ENCODE measurements at regions not wholly inside any gene's neighbourhood (a gene's known extent, or its start where the extent isn't known, plus 50 kb on each side); places are given as distances from the start of the nearest gene placed in this dataset.

DNA sequence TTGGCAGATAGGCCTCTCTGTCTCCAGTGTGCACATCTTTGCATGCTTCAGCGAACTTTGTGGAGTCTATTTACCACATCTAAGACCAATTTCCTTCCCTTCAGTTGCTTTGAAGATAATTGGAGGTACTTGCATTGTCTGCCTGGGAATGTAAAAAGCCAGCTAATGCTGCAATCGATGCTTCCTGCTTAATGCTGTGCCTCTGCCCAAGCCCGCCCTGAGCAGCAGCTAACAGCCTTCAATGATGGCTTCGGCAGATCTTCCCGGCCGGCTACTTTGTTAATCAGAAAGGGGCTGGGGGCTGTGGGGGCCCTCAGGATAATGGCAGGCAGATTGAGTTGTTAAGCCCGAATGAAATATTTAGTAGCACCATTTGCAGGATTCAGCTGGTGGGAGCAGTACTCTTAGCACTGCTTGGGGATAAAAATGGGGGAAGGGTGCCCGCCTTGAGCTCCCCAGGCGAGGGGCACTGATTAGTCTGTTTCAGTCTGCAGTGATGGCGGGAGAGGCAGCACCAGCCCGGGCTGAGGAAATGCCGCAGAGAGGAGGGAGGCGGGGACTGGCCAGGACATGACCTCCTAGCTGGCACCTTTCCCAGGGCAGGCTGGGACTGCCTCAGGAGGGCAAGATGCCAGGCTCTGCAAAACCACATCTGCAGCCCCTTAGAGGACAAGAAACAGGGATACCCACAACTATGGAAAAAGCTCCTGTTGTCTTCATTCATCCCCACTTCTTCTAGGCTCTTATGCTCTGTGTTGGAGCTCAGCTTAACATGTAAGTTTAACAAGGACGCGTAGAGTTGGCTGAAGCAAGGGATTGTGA lies 460.0 kb downstream of the BUD13 start:
- TF ChIP-seq, protein P1, sequence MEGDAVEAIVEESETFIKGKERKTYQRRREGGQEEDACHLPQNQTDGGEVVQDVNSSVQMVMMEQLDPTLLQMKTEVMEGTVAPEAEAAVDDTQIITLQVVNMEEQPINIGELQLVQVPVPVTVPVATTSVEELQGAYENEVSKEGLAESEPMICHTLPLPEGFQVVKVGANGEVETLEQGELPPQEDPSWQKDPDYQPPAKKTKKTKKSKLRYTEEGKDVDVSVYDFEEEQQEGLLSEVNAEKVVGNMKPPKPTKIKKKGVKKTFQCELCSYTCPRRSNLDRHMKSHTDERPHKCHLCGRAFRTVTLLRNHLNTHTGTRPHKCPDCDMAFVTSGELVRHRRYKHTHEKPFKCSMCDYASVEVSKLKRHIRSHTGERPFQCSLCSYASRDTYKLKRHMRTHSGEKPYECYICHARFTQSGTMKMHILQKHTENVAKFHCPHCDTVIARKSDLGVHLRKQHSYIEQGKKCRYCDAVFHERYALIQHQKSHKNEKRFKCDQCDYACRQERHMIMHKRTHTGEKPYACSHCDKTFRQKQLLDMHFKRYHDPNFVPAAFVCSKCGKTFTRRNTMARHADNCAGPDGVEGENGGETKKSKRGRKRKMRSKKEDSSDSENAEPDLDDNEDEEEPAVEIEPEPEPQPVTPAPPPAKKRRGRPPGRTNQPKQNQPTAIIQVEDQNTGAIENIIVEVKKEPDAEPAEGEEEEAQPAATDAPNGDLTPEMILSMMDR (IDR thresholded peaks at IDR 0.05; ENCODE audit: low read depth, low read length), result no peak
- no peak overlapping the region for H3K4me3 ChIP-seq (ENCODE audit: low read depth, low read length)

DNA sequence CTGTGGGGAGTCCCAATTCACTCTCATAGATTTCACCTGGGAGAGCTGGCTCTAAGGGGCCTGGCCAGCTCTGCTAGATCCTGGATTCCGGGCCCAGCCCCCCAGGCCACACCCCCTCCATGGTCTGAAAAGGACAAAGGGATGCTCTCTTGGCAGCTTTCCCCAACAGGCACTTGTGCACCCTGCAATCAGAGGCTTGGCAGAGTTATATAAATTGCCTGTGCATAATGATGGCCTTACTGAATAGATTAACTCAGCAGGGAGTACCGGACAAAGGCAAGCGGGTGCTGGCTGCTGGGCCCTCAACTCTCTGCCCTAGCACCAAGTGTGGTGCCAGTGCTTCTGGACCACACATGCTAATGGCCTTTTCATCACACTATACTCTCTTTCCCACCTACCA lies 461.6 kb downstream of the BUD13 start:
- H3K4me3 ChIP-seq (ENCODE audit: low read depth, low read length), result no peak overlapping the region
- TF ChIP-seq, protein P1 (IDR thresholded peaks at IDR 0.05; ENCODE audit: low read depth, low read length), result no peak

DNA sequence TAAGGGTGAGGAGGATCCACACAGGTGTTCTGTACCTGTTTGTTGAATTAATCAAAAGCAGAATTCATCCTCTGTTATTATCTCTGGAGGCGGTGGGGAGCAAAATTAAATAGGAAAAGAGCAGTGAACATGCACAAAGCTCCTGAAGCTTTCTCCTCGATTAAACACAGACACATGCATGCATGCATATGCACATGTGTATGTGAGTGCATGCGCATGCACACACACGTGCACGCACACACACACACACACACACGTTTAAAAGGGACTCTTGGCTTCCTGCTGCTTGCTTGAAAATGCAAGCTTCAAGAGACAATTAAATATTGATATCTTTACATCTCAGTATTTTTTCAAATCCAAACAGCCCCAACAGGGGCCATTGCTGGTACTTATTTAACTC lies 462.1 kb downstream of the BUD13 start:
- TF ChIP-seq, protein P1 (IDR thresholded peaks at IDR 0.05; ENCODE audit: low read depth, low read length), result no peak
- H3K4me3 ChIP-seq (ENCODE audit: low read depth, low read length), result no peak overlapping the region

DNA sequence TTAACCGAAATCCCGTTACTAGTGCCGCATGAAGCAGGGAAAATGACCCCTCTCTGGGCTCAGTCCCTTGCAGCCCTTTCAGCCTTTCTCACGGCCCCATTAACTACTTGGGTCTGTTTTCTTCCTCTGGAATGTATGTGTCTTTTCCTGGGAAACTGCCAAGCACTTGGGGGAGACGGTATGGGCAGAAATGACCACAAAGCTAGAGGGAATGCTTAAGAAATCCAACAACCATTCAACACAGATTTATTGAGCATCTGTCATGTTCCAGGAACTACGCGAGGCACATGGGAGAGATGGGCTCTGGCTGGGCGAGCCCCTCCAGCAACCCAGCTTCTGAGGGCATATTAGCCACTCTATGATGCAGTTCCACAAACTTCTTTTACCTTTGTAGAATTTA lies 462.6 kb downstream of the BUD13 start:
- TF ChIP-seq, protein P1 (IDR thresholded peaks at IDR 0.05; ENCODE audit: low read depth, low read length), result no peak
- H3K4me3 ChIP-seq (ENCODE audit: low read depth, low read length), result no peak overlapping the region

DNA sequence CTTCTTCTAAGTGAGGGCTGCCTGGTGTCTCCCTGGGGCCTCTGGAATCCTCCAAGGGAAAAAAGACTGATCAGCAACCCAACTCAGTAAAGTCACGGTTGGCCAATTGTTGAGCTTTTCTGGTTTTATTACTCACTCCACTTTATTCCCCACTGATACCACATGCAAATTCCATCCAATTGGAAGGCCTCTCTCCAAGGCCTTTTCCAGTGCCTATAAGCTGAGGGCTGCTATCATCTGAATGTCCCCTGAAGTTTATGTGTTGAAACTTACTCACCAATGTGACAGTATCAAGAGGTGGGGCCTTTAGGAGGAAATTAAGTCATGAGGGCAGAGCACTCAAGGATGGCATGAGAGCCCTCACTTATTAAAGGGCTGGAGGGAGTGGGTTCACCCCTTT lies 463.3 kb downstream of the BUD13 start:
- TF ChIP-seq, protein P1 (IDR thresholded peaks at IDR 0.05; ENCODE audit: low read depth, low read length), result no peak
- no peak overlapping the region for H3K4me3 ChIP-seq (ENCODE audit: low read depth, low read length)

DNA sequence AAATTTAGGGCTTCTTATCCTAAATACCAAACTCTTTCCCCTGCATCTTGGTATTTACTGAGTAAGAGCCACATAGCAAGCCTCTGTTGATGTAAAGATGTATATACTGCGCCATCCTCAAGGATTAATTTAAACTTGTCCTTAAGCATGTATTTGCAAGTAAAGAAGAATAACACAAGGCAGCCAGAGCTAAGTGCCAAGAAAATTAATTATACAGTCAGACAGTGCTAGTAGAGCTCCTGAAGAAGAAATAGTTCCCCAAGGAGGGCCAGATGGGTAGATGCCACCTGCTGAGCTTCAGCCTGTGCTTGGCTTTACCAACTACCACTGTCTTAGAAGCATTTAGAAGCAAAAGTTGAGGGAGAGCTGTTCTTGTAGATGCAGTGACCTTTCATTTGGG lies 470.0 kb downstream of the BUD13 start:
- no peak overlapping the region for H3K4me3 ChIP-seq (ENCODE audit: low read depth, low read length)
- TF ChIP-seq, protein P1 (IDR thresholded peaks at IDR 0.05; ENCODE audit: low read depth, low read length), result no peak

DNA sequence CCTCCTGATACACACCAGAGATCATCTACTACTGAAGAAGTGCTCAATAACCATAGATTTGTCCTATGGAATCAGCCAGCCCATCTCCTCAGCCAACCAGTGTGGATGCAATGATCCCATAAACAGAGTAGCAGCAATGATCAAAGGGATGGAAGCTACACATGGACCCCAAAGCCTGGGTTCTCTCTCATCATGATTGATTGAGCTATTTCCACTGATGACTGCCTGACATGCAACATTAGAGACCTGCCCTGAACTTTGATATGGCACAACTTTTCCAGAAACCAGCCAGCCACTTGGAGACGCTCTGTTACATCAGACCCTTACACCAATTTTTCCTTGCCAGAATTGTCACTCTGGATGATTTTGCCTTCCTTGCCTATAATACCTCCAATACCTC lies 471.6 kb downstream of the BUD13 start:
- TF ChIP-seq, protein P1 (IDR thresholded peaks at IDR 0.05; ENCODE audit: low read depth, low read length), result no peak

More for the DNA sequence above, 471.6 kb downstream of the BUD13 start:
- H3K4me3 ChIP-seq (ENCODE audit: low read depth, low read length), result no peak overlapping the region
